H1 (cell line): ENCODE measurements at regions not wholly inside any gene's neighbourhood (a gene's known extent, or its start where the extent isn't known, plus 50 kb on each side); places are given as distances from the start of the nearest gene placed in this dataset.

Experiments
- CTCF ChIP-seq, 3 experiments: IDR thresholded peaks; 1 replicate in 2 of 3; 2 replicates in 1 of 3; pipeline versions ENCODE4 v1.5.1 to v1.6.1; 2011; ENCODE audit warnings: low read length in 3 of 3, mild to moderate bottlenecking in 3 of 3, inconsistent platforms in 2 of 3, low read depth in 1 of 3, moderate library complexity in 1 of 3; ENCODE audit not compliant: insufficient read depth in 1 of 3; ENCODE audit errors: control extremely low read depth in 1 of 3
- KDM5A ChIP-seq: fragments of 200-600 bp; IDR thresholded peaks from 2 replicates; pipeline ENCODE4 v1.7.1; 2012; ENCODE audit warnings: mild to moderate bottlenecking, low read length, inconsistent platforms, mixed read lengths
- POLR2A ChIP-seq, 2 experiments: IDR thresholded peaks; 1 replicate in 1 of 2; 2 replicates in 1 of 2; pipeline ENCODE4 v1.6.1; 2011; ENCODE audit warnings: low read depth in 2 of 2, low read length in 2 of 2, mild to moderate bottlenecking in 2 of 2; ENCODE audit errors: control extremely low read depth in 1 of 2
- POLR2AphosphoS5 ChIP-seq: IDR thresholded peaks from 2 replicates; pipeline ENCODE4 v1.6.1; 2011; ENCODE audit warnings: low read depth, low read length

- TF ChIP-seq POLR2AphosphoS5 (no peak), POLR2A (IDR thresholded peaks at IDR 0.05; ENCODE audit: control extremely low read depth in 1 of 2, low read depth in 2 of 2, low read length in 2 of 2) (no peak), CTCF (IDR thresholded peaks at IDR 0.05; ENCODE audit: control extremely low read depth in 1 of 3, insufficient read depth in 1 of 3, low read depth in 1 of 3, low read length in 3 of 3) (no peak), KDM5A (no peak)
Observed at GRCh38 chr3:166177130-166177529, 339.9 kb upstream of the BCHE start.
